ENCODE measurements at regions not wholly inside any gene's neighbourhood (a gene's known extent, or its start where the extent isn't known, plus 50 kb on each side); places are given as distances from the start of the nearest gene placed in this dataset.

DNA sequence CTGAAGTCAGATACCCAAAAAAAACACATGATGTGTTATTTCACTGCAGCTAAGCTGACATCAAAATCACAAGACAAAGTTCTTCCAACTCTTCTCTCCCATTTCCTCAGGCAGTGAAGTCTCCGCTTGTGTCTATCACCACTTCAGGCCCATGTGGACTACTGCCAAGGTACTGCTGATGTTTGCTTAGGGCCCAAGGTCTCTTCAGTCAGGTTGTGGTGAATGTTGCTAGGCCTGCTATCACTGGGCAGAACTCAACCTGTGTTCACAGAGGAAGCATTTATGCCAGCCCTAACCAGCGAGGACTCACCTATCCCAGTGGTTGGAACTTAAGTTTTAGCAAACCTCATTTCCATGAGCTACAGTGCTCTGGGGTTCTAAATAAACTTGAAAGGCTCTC is 156.5 kb upstream of the BRINP3 start:
- TF ChIP-seq, protein P1, sequence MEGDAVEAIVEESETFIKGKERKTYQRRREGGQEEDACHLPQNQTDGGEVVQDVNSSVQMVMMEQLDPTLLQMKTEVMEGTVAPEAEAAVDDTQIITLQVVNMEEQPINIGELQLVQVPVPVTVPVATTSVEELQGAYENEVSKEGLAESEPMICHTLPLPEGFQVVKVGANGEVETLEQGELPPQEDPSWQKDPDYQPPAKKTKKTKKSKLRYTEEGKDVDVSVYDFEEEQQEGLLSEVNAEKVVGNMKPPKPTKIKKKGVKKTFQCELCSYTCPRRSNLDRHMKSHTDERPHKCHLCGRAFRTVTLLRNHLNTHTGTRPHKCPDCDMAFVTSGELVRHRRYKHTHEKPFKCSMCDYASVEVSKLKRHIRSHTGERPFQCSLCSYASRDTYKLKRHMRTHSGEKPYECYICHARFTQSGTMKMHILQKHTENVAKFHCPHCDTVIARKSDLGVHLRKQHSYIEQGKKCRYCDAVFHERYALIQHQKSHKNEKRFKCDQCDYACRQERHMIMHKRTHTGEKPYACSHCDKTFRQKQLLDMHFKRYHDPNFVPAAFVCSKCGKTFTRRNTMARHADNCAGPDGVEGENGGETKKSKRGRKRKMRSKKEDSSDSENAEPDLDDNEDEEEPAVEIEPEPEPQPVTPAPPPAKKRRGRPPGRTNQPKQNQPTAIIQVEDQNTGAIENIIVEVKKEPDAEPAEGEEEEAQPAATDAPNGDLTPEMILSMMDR (IDR thresholded peaks at IDR 0.05): no peak
- TF ChIP-seq POLR2A (IDR thresholded peaks at IDR 0.05) (no peak), POLR2AphosphoS5 (IDR thresholded peaks at IDR 0.05; ENCODE audit: insufficient read depth in 1 of 2, low read depth in 1 of 2) (no peak)

Data from vagina (tissue), 2 donors.